ENCODE measurements at regions not wholly inside any gene's neighbourhood (a gene's known extent, or its start where the extent isn't known, plus 50 kb on each side); places are given as distances from the start of the nearest gene placed in this dataset.

GRCh38 chr3:68336042-68336441 is 596.3 kb downstream of the TAFA4 start:
- DNase-seq (ENCODE audit: low spot score), result no peak
- no peaks in the 10 kb centered on the region for H3K9me3 Mint-ChIP-seq
- H3K27ac Mint-ChIP-seq, result no peak overlapping the region
- H3K36me3 Mint-ChIP-seq (ENCODE audit: low read depth), result no peaks in the 10 kb centered on the region
- no peaks in the 10 kb centered on the region for H3K27me3 Mint-ChIP-seq (ENCODE audit: insufficient read depth)
- intact Hi-C loops (cut with micrococcal nuclease), result no loop called here
- H3K4me1 Mint-ChIP-seq (ENCODE audit: low read depth), result no peaks in the 10 kb centered on the region
- no peak overlapping the region for H3K4me3 Mint-ChIP-seq

GRCh38 chr3:68334367-68334986 is 597.9 kb downstream of the TAFA4 start:
- H3K4me3 Mint-ChIP-seq, result no peak overlapping the region
- no peaks in the 10 kb centered on the region for H3K27me3 Mint-ChIP-seq (ENCODE audit: insufficient read depth)
- no peak for DNase-seq (ENCODE audit: low spot score)
- no peaks in the 10 kb centered on the region for H3K9me3 Mint-ChIP-seq
- intact Hi-C loops (cut with micrococcal nuclease), result no loop called here
- H3K4me1 Mint-ChIP-seq (ENCODE audit: low read depth), result no peaks in the 10 kb centered on the region
- H3K36me3 Mint-ChIP-seq (ENCODE audit: low read depth), result no peaks in the 10 kb centered on the region
- no peak overlapping the region for H3K27ac Mint-ChIP-seq

GRCh38 chr3:68328049-68328448 is 604.3 kb downstream of the TAFA4 start:
- no peaks in the 10 kb centered on the region for H3K36me3 Mint-ChIP-seq (ENCODE audit: low read depth)
- no peaks in the 10 kb centered on the region for H3K4me1 Mint-ChIP-seq (ENCODE audit: low read depth)
- no peak for DNase-seq (ENCODE audit: low spot score)
- peaks cover 5% of the 10 kb centered on the region for H3K9me3 Mint-ChIP-seq
- H3K4me3 Mint-ChIP-seq, result no peak overlapping the region
- intact Hi-C loops (cut with micrococcal nuclease), result no loop called here
- H3K27ac Mint-ChIP-seq, result no peak overlapping the region
- no peaks in the 10 kb centered on the region for H3K27me3 Mint-ChIP-seq (ENCODE audit: insufficient read depth)

- no peaks in the 10 kb centered on the region for H3K27me3 Mint-ChIP-seq (ENCODE audit: insufficient read depth)
- no peak overlapping the region for H3K4me3 Mint-ChIP-seq
- intact Hi-C loops (cut with micrococcal nuclease), result no loop called here
- H3K4me1 Mint-ChIP-seq (ENCODE audit: low read depth), result no peaks in the 10 kb centered on the region
- H3K36me3 Mint-ChIP-seq (ENCODE audit: low read depth), result no peaks in the 10 kb centered on the region
- DNase-seq (ENCODE audit: low spot score), result no peak
- H3K9me3 Mint-ChIP-seq, result peaks cover 18% of the 10 kb centered on the region
- H3K27ac Mint-ChIP-seq, result no peak overlapping the region
These were observed 616.4 kb downstream of the TAFA4 start for GRCh38 chr3:68315964-68316363.

- no peak overlapping the region for H3K27ac Mint-ChIP-seq
- intact Hi-C loops (cut with micrococcal nuclease), result no loop called here
- DNase-seq (ENCODE audit: low spot score), result no peak
These were observed 616.8 kb downstream of the TAFA4 start for GRCh38 chr3:68315546-68315945.

GRCh38 chr3:68306571-68306970 is 625.8 kb downstream of the TAFA4 start:
- Mint-ChIP-seq H3K4me1 (ENCODE audit: low read depth) (no peaks in the 10 kb centered on the region), H3K36me3 (ENCODE audit: low read depth) (no peaks in the 10 kb centered on the region), H3K4me3 (no peak overlapping the region), H3K27ac (no peak overlapping the region), H3K27me3 (ENCODE audit: insufficient read depth) (no peaks in the 10 kb centered on the region), H3K9me3 (peaks cover 7% of the 10 kb centered on the region)
- intact Hi-C loops (cut with micrococcal nuclease), result no loop called here
- DNase-seq (ENCODE audit: low spot score), result no peak

More at GRCh38 chr3:68315546-68315945, 616.8 kb downstream of the TAFA4 start:
- Mint-ChIP-seq H3K9me3 (peaks cover 20% of the 10 kb centered on the region), H3K4me3 (no peak overlapping the region), H3K4me1 (ENCODE audit: low read depth) (no peaks in the 10 kb centered on the region), H3K36me3 (ENCODE audit: low read depth) (no peaks in the 10 kb centered on the region), H3K27me3 (ENCODE audit: insufficient read depth) (no peaks in the 10 kb centered on the region)

GRCh38 chr3:68295457-68295856 is 636.9 kb downstream of the TAFA4 start:
- no peaks in the 10 kb centered on the region for H3K27me3 Mint-ChIP-seq (ENCODE audit: insufficient read depth)
- no peak overlapping the region for H3K4me3 Mint-ChIP-seq
- H3K27ac Mint-ChIP-seq, result no peak overlapping the region
- H3K36me3 Mint-ChIP-seq (ENCODE audit: low read depth), result no peaks in the 10 kb centered on the region
- intact Hi-C loops (cut with micrococcal nuclease), result no loop called here
- H3K4me1 Mint-ChIP-seq (ENCODE audit: low read depth), result no peaks in the 10 kb centered on the region
- H3K9me3 Mint-ChIP-seq, result peaks cover 4% of the 10 kb centered on the region
- DNase-seq (ENCODE audit: low spot score), result no peak

GRCh38 chr3:68290333-68290732 is 635.9 kb upstream of the SUCLG2 start:
- H3K27me3 Mint-ChIP-seq (ENCODE audit: insufficient read depth), result no peaks in the 10 kb centered on the region
- H3K4me3 Mint-ChIP-seq, result no peak overlapping the region
- DNase-seq (ENCODE audit: low spot score), result no peak
- no peaks in the 10 kb centered on the region for H3K9me3 Mint-ChIP-seq
- H3K4me1 Mint-ChIP-seq (ENCODE audit: low read depth), result no peaks in the 10 kb centered on the region
- H3K36me3 Mint-ChIP-seq (ENCODE audit: low read depth), result no peaks in the 10 kb centered on the region
- intact Hi-C loops (cut with micrococcal nuclease), result no loop called here
- no peak overlapping the region for H3K27ac Mint-ChIP-seq

GRCh38 chr3:68288085-68288484 is 633.7 kb upstream of the SUCLG2 start:
- H3K4me1 Mint-ChIP-seq (ENCODE audit: low read depth), result no peaks in the 10 kb centered on the region
- no peaks in the 10 kb centered on the region for H3K9me3 Mint-ChIP-seq
- no peak overlapping the region for H3K27ac Mint-ChIP-seq
- H3K4me3 Mint-ChIP-seq, result no peak overlapping the region
- H3K36me3 Mint-ChIP-seq (ENCODE audit: low read depth), result no peaks in the 10 kb centered on the region
- DNase-seq (ENCODE audit: low spot score), result no peak
- no peaks in the 10 kb centered on the region for H3K27me3 Mint-ChIP-seq (ENCODE audit: insufficient read depth)
- intact Hi-C loops (cut with micrococcal nuclease), result no loop called here

GRCh38 chr3:68287101-68287500 is 632.7 kb upstream of the SUCLG2 start:
- H3K4me3 Mint-ChIP-seq, result no peak overlapping the region
- no peaks in the 10 kb centered on the region for H3K27me3 Mint-ChIP-seq (ENCODE audit: insufficient read depth)

GRCh38 chr3:68274286-68274685 is 619.9 kb upstream of the SUCLG2 start:
- no peak for DNase-seq (ENCODE audit: low spot score)
- no peaks in the 10 kb centered on the region for H3K4me1 Mint-ChIP-seq (ENCODE audit: low read depth)
- no peaks in the 10 kb centered on the region for H3K27me3 Mint-ChIP-seq (ENCODE audit: insufficient read depth)
- H3K36me3 Mint-ChIP-seq (ENCODE audit: low read depth), result no peaks in the 10 kb centered on the region
- no peak overlapping the region for H3K4me3 Mint-ChIP-seq
- no peaks in the 10 kb centered on the region for H3K9me3 Mint-ChIP-seq
- H3K27ac Mint-ChIP-seq, result no peak overlapping the region
- intact Hi-C loops (cut with micrococcal nuclease), result no loop called here

More at GRCh38 chr3:68287101-68287500, 632.7 kb upstream of the SUCLG2 start:
- Mint-ChIP-seq H3K9me3 (peaks cover 6% of the 10 kb centered on the region), H3K4me1 (ENCODE audit: low read depth) (no peaks in the 10 kb centered on the region), H3K27ac (no peak overlapping the region), H3K36me3 (ENCODE audit: low read depth) (no peaks in the 10 kb centered on the region)
- DNase-seq (ENCODE audit: low spot score), result no peak
- intact Hi-C loops (cut with micrococcal nuclease), result no loop called here

- Mint-ChIP-seq H3K27me3 (ENCODE audit: insufficient read depth) (no peaks in the 10 kb centered on the region), H3K4me1 (ENCODE audit: low read depth) (no peaks in the 10 kb centered on the region), H3K27ac (no peak overlapping the region), H3K4me3 (no peak overlapping the region), H3K9me3 (no peaks in the 10 kb centered on the region), H3K36me3 (ENCODE audit: low read depth) (no peaks in the 10 kb centered on the region)
- no peak for DNase-seq (ENCODE audit: low spot score)
- intact Hi-C loops (cut with micrococcal nuclease), result no loop called here
These were observed 616.7 kb upstream of the SUCLG2 start for GRCh38 chr3:68271145-68271544.

- Mint-ChIP-seq H3K9me3 (no peaks in the 10 kb centered on the region), H3K4me3 (no peak overlapping the region), H3K36me3 (ENCODE audit: low read depth) (no peaks in the 10 kb centered on the region), H3K27ac (no peak overlapping the region), H3K27me3 (ENCODE audit: insufficient read depth) (no peaks in the 10 kb centered on the region), H3K4me1 (ENCODE audit: low read depth) (no peaks in the 10 kb centered on the region)
- no peak for DNase-seq (ENCODE audit: low spot score)
- intact Hi-C loops (cut with micrococcal nuclease), result loop anchor here (5.0 kb wide), 1 partner anchor 874 kb away; no protein-coding TSS in a partner anchor
These were observed 602.3 kb upstream of the SUCLG2 start for GRCh38 chr3:68256635-68257223.

- no peak for DNase-seq (ENCODE audit: low spot score)
These were observed 594.9 kb upstream of the SUCLG2 start for GRCh38 chr3:68249265-68249664.

More at GRCh38 chr3:68249265-68249664, 594.9 kb upstream of the SUCLG2 start:
- H3K4me1 Mint-ChIP-seq (ENCODE audit: low read depth), result no peaks in the 10 kb centered on the region
- intact Hi-C loops (cut with micrococcal nuclease), result no loop called here
- H3K36me3 Mint-ChIP-seq (ENCODE audit: low read depth), result no peaks in the 10 kb centered on the region
- no peaks in the 10 kb centered on the region for H3K27me3 Mint-ChIP-seq (ENCODE audit: insufficient read depth)
- no peak overlapping the region for H3K27ac Mint-ChIP-seq
- H3K4me3 Mint-ChIP-seq, result no peak overlapping the region
- no peaks in the 10 kb centered on the region for H3K9me3 Mint-ChIP-seq
